Fibroblast of mammary gland (primary cell): ENCODE measurements at regions not wholly inside any gene's neighbourhood (a gene's known extent, or its start where the extent isn't known, plus 50 kb on each side); places are given as distances from the start of the nearest gene placed in this dataset.
"Not testable (repeated sequence)": the region's sequence is repeated elsewhere in the genome, so short reads cannot be mapped to it uniquely, and the experiment has no call there.

Experiments
- DNase-seq: peaks from one replicate; pipeline ENCODE4 v3.0.0-alpha.2; 2010; ENCODE audit warnings: low read depth
- H3K4me3 ChIP-seq: 2 replicates; pipeline ENCODE4 v1.5.1; 2011; ENCODE audit warnings: low read depth, mild to moderate bottlenecking, low read length, moderate library complexity; ENCODE audit not compliant: control insufficient read depth
- CTCF ChIP-seq: conservative IDR thresholded peaks from 2 replicates; pipeline ENCODE4 v1.5.1; 2011; ENCODE audit warnings: low read depth, low read length, inconsistent platforms; ENCODE audit not compliant: control insufficient read depth, insufficient read depth

- no peak for DNase-seq
- no peak overlapping the region for H3K4me3 ChIP-seq
- TF ChIP-seq CTCF: no peak
These were observed 675.6 kb downstream of the BRINP1 start for GRCh38 chr9:118693645-118694044.

GRCh38 chr9:118695249-118695648, 674.0 kb downstream of the BRINP1 start:
- not testable (repeated sequence) for DNase-seq, H3K4me3 ChIP-seq

GRCh38 chr9:118701985-118702384, 667.2 kb downstream of the BRINP1 start:
- no peak for TF ChIP-seq CTCF
- H3K4me3 ChIP-seq: no peak overlapping the region
- no peak for DNase-seq

- TF ChIP-seq CTCF: no peak
- DNase-seq: no peak
- H3K4me3 ChIP-seq: no peak overlapping the region
These were observed 657.4 kb downstream of the BRINP1 start for GRCh38 chr9:118711843-118712242.

- no peak for TF ChIP-seq CTCF
- no peak for DNase-seq
- no peak overlapping the region for H3K4me3 ChIP-seq
These were observed 648.0 kb downstream of the BRINP1 start for GRCh38 chr9:118721276-118721675.

- no peak for DNase-seq
- no peak for TF ChIP-seq CTCF
These were observed 647.3 kb downstream of the BRINP1 start for GRCh38 chr9:118721923-118722322.

GRCh38 chr9:118729981-118730380, 639.3 kb downstream of the BRINP1 start:
- TF ChIP-seq CTCF: no peak
- no peak overlapping the region for H3K4me3 ChIP-seq

More at GRCh38 chr9:118721923-118722322, 647.3 kb downstream of the BRINP1 start:
- H3K4me3 ChIP-seq: no peak overlapping the region

More at GRCh38 chr9:118729981-118730380, 639.3 kb downstream of the BRINP1 start:
- DNase-seq: no peak
